MCF 10A (cell line): ENCODE measurements at regions not wholly inside any gene's neighbourhood (a gene's known extent, or its start where the extent isn't known, plus 50 kb on each side); places are given as distances from the start of the nearest gene placed in this dataset.
"Not testable (repeated sequence)": the region's sequence is repeated elsewhere in the genome, so short reads cannot be mapped to it uniquely, and the experiment has no call there.

Experiments used
- BruUV-seq: library from RNA; stranded (reverse); fragments of 400-500 nt; replicated peaks from 2 replicates; lab custom pipeline; 2021; lab: Mats Ljungman, UMichigan
- CTCF ChIA-PET: fragments of 300-600 bp; sonication (Branson Sonifier 250); formaldehyde crosslinking; extraction: SDS; loops from one replicate; lab custom pipeline; 2021; ENCODE audit warnings: antibody characterized with exemption, inconsistent platforms; lab: Yijun Ruan, JAX
- POLR2A ChIA-PET: fragments of 300-600, 350-650 bp; sonication (Branson Sonifier 250); formaldehyde crosslinking; extraction: SDS; loops from one replicate; lab custom pipeline; 2020; ENCODE audit warnings: antibody characterized with exemption, inconsistent platforms; lab: Yijun Ruan, JAX
- DNase-seq: peaks from one replicate; pipeline ENCODE4 v3.0.0-alpha.2; 2018; ENCODE audit not compliant: unreplicated experiment
- H3K27ac Mint-ChIP-seq: one replicate; pipeline ENCODE4 v1.8.0; 2022; ENCODE audit warnings: mild to moderate bottlenecking, low read depth, mixed read lengths; ENCODE audit not compliant: unreplicated experiment
- H3K27me3 Mint-ChIP-seq: one replicate; pipeline ENCODE4 v1.8.0; 2022; ENCODE audit warnings: mixed read lengths; ENCODE audit not compliant: insufficient read depth, unreplicated experiment
- H3K36me3 Mint-ChIP-seq: one replicate; pipeline ENCODE4 v1.8.0; 2022; ENCODE audit warnings: mild to moderate bottlenecking, moderate library complexity, mixed read lengths; ENCODE audit not compliant: insufficient read depth, unreplicated experiment
- H3K4me1 Mint-ChIP-seq: one replicate; pipeline ENCODE4 v1.8.0; 2022; ENCODE audit warnings: mixed read lengths; ENCODE audit not compliant: insufficient read depth, unreplicated experiment
- H3K4me3 Mint-ChIP-seq: one replicate; pipeline ENCODE4 v1.8.0; 2022; ENCODE audit warnings: mild to moderate bottlenecking, moderate library complexity, mixed read lengths; ENCODE audit not compliant: unreplicated experiment
- H3K9me3 Mint-ChIP-seq: one replicate; pipeline ENCODE4 v1.8.0; 2022; ENCODE audit warnings: mixed read lengths; ENCODE audit not compliant: unreplicated experiment
- CTCF ChIP-seq: fragments of 200-600 bp; IDR thresholded peaks from one replicate; pipeline ENCODE4 v1.8.0; 2022; ENCODE audit warnings: antibody characterized with exemption, mild to moderate bottlenecking; ENCODE audit not compliant: unreplicated experiment
- intact Hi-C: fragments of 100-400 bp; cut with micrococcal nuclease; formaldehyde crosslinking; loops from 2 replicates; pipeline ENCODE4 v1.14.1; 2022

DNA sequence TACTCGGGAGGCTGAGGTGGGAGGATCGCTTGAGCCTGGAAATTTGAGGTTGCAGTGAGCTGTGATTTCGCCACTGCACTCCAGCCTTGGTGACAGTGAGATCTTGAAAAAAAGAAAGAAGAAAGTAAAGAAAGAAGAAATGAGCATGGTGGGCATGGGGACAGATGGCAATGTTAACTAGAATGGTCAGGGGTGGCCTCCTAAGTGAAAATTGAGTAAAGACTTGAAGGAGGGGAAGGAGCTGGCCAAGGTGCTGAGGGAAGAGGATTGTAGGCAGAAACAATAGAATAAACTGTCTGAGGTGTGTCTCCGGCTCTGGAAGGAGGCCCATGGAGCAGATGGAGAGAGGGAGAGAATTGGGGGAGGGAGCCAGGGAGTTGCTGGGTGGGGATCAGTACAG is 60.1 kb upstream of the METTL14 start:
- POLR2A ChIA-PET, H3K4me1 Mint-ChIP-seq, H3K27ac Mint-ChIP-seq, intact Hi-C loops, DNase-seq, H3K27me3 Mint-ChIP-seq, H3K9me3 Mint-ChIP-seq, BruUV-seq, CTCF ChIA-PET, H3K4me3 Mint-ChIP-seq: not testable (repeated sequence)
- peaks cover 20% of the 10 kb centered on the region for H3K36me3 Mint-ChIP-seq

DNA sequence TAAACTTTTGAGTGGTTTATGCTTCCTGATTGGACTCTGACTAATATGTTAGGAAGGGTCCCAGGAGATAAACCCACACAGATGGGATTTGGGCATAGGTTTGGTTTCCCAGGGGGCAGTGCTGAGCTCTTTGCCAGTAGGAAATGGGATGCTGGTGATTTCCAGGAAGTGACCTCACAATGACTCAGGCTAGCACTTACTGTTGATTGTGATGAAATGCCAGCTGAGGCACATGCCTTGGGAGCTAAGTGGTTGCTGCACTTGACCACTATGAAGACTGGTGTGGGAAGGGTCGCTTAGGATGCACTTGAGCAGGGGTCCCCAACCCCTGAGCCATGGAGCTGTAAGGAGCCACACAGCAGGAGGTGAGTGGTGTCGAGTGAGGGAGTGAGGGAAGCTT is 55.5 kb upstream of the METTL14 start:
- H3K27me3 Mint-ChIP-seq, H3K27ac Mint-ChIP-seq, POLR2A ChIA-PET, H3K4me1 Mint-ChIP-seq, intact Hi-C loops, H3K4me3 Mint-ChIP-seq, BruUV-seq, CTCF ChIA-PET, H3K9me3 Mint-ChIP-seq: not testable (repeated sequence)
- peaks cover 35% of the 10 kb centered on the region for H3K36me3 Mint-ChIP-seq
- DNase-seq, result peak; percentile 43
- TF ChIP-seq CTCF, result peak; percentile 6

DNA sequence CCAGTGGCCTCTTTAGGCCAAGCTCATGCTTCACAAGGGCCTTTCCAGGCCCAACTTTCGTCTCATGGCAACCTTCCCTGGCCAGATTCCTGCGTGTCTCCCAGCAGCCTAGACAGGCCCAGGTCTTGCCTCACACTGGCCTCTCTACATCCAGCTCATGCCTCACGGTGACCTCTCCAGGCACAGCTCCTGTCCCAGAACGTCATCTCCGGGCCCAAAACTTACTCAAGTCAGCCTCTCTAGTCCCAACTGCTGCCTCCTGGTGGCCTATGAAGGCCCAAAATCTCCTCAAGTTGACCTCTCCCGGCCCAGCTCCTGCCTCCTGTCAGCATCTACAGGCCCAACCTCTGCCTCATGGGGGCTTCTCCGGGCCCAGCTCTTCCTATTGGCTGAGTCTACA is 54.3 kb upstream of the METTL14 start:
- Mint-ChIP-seq H3K36me3 (peaks cover 42% of the 10 kb centered on the region), H3K27ac (peak overlapping the region; percentile 59)
- POLR2A ChIA-PET, H3K9me3 Mint-ChIP-seq, H3K4me1 Mint-ChIP-seq, CTCF ChIA-PET, H3K27me3 Mint-ChIP-seq, intact Hi-C loops, DNase-seq, BruUV-seq, H3K4me3 Mint-ChIP-seq: not testable (repeated sequence)

- H3K4me1 Mint-ChIP-seq, BruUV-seq, POLR2A ChIA-PET, intact Hi-C loops, H3K9me3 Mint-ChIP-seq, H3K4me3 Mint-ChIP-seq, DNase-seq, H3K27me3 Mint-ChIP-seq, CTCF ChIA-PET: not testable (repeated sequence)
- H3K27ac Mint-ChIP-seq, result peak overlapping the region; percentile 59
- H3K36me3 Mint-ChIP-seq, result peaks cover 42% of the 10 kb centered on the region
Measured at GRCh38 chr4:118631321-118632050, 53.7 kb upstream of the METTL14 start.

GRCh38 chr4:118633476-118633875 is 51.7 kb upstream of the METTL14 start:
- BruUV-seq, H3K27ac Mint-ChIP-seq, H3K27me3 Mint-ChIP-seq, H3K4me1 Mint-ChIP-seq, POLR2A ChIA-PET, DNase-seq, CTCF ChIA-PET, H3K4me3 Mint-ChIP-seq, H3K9me3 Mint-ChIP-seq, intact Hi-C loops: not testable (repeated sequence)
- H3K36me3 Mint-ChIP-seq, result peaks cover 42% of the 10 kb centered on the region

DNA sequence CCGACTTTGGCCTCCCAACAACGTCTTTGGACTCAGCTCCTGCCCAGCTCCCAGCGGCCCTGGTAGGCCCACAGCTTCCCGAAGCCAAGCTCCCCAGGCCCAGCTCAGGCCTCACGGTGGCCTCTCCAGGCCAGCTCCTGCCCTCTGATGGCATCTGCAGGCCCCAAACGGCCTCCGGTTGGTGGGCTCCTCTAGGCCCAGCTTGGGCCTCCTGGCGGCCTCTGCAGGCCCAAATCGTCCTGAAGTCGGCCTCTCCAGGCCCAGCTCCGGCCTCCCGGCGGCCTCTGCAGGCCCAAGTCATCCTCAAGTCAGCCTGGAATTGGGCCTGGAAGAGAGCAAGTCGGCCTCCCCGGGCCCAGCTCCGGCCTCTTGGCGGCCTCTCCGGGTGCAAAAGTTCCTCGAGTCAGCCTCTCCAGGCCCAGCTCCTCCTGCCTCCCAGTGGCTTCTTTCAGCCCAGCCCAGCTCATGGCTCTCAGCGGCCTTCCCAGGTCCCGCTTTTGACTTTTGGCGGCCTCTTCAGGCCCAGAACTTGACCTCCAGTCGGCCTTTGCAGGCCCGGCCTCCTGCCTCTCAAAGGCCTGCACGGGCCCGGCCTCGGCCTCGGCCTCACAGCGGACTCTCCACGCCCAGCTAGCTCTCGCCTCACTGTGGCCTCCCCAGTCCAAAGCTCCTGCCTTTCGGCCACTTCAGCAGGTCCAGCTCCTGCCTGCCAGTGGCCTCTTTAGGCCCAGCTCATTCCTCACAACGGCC is 50.9 kb upstream of the METTL14 start:
- intact Hi-C loops, H3K27me3 Mint-ChIP-seq, H3K27ac Mint-ChIP-seq, H3K4me3 Mint-ChIP-seq, DNase-seq, H3K4me1 Mint-ChIP-seq, CTCF ChIA-PET, BruUV-seq, H3K9me3 Mint-ChIP-seq, POLR2A ChIA-PET: not testable (repeated sequence)
- peaks cover 34% of the 10 kb centered on the region for H3K36me3 Mint-ChIP-seq
